ENCODE measurements at regions not wholly inside any gene's neighbourhood (a gene's known extent, or its start where the extent isn't known, plus 50 kb on each side); places are given as distances from the start of the nearest gene placed in this dataset.

GRCh38 chr13:62046512-62046911 lies 630.9 kb upstream of the PCDH20 start:
- TF ChIP-seq POLR2A (IDR thresholded peaks at IDR 0.05; ENCODE audit: low read depth, low read length), result no peak
- DNase-seq (ENCODE audit: insufficient read length, low spot score) (no peak), FAIRE-seq (no peak)

- DNase-seq (ENCODE audit: insufficient read length, low spot score) (no peak), FAIRE-seq (no peak)
- TF ChIP-seq POLR2A (IDR thresholded peaks at IDR 0.05; ENCODE audit: low read depth, low read length), result no peak
Observed at GRCh38 chr13:62043600-62043999, 628.0 kb upstream of the PCDH20 start.

- no peak for TF ChIP-seq POLR2A (IDR thresholded peaks at IDR 0.05; ENCODE audit: low read depth, low read length)
- FAIRE-seq, result no peak
- DNase-seq (ENCODE audit: insufficient read length, low spot score), result no peak
Observed at GRCh38 chr13:62040806-62041205, 625.2 kb upstream of the PCDH20 start.

GRCh38 chr13:62040078-62040477 lies 624.4 kb upstream of the PCDH20 start:
- no peak for TF ChIP-seq POLR2A (IDR thresholded peaks at IDR 0.05; ENCODE audit: low read depth, low read length)
- FAIRE-seq (no peak), DNase-seq (ENCODE audit: insufficient read length, low spot score) (no peak)

- FAIRE-seq (no peak), DNase-seq (ENCODE audit: insufficient read length, low spot score) (no peak)
Observed at GRCh38 chr13:62038214-62038613, 622.6 kb upstream of the PCDH20 start.

GRCh38 chr13:62035981-62036380 lies 620.3 kb upstream of the PCDH20 start:
- DNase-seq (ENCODE audit: insufficient read length, low spot score) (no peak), FAIRE-seq (no peak)
- TF ChIP-seq POLR2A (IDR thresholded peaks at IDR 0.05; ENCODE audit: low read depth, low read length), result no peak

More at GRCh38 chr13:62038214-62038613, 622.6 kb upstream of the PCDH20 start:
- no peak for TF ChIP-seq POLR2A (IDR thresholded peaks at IDR 0.05; ENCODE audit: low read depth, low read length)

GRCh38 chr13:62033934-62034333 lies 618.3 kb upstream of the PCDH20 start:
- FAIRE-seq (no peak), DNase-seq (ENCODE audit: insufficient read length, low spot score) (no peak)
- no peak for TF ChIP-seq POLR2A (IDR thresholded peaks at IDR 0.05; ENCODE audit: low read depth, low read length)

GRCh38 chr13:62022369-62022768 lies 606.7 kb upstream of the PCDH20 start:
- no peak for DNase-seq (ENCODE audit: insufficient read length, low spot score)

GRCh38 chr13:62019858-62020257 lies 604.2 kb upstream of the PCDH20 start:
- DNase-seq (ENCODE audit: insufficient read length, low spot score), result no peak
- no peak for FAIRE-seq
- TF ChIP-seq POLR2A (IDR thresholded peaks at IDR 0.05; ENCODE audit: low read depth, low read length), result no peak

More at GRCh38 chr13:62022369-62022768, 606.7 kb upstream of the PCDH20 start:
- no peak for FAIRE-seq
- no peak for TF ChIP-seq POLR2A (IDR thresholded peaks at IDR 0.05; ENCODE audit: low read depth, low read length)

- no peak for FAIRE-seq
- TF ChIP-seq POLR2A (IDR thresholded peaks at IDR 0.05; ENCODE audit: low read depth, low read length), result no peak
- DNase-seq (ENCODE audit: insufficient read length, low spot score), result no peak
Observed at GRCh38 chr13:62014299-62014698, 598.6 kb upstream of the PCDH20 start.

- DNase-seq (ENCODE audit: insufficient read length, low spot score) (no peak), FAIRE-seq (no peak)
- TF ChIP-seq POLR2A (IDR thresholded peaks at IDR 0.05; ENCODE audit: low read depth, low read length), result no peak
Observed at GRCh38 chr13:62003452-62003851, 587.8 kb upstream of the PCDH20 start.

GRCh38 chr13:61994174-61994573 lies 578.5 kb upstream of the PCDH20 start:
- TF ChIP-seq POLR2A (IDR thresholded peaks at IDR 0.05; ENCODE audit: low read depth, low read length), result no peak
- FAIRE-seq, result no peak
- DNase-seq (ENCODE audit: insufficient read length, low spot score), result no peak

GRCh38 chr13:61989978-61990377 lies 574.3 kb upstream of the PCDH20 start:
- FAIRE-seq (no peak), DNase-seq (ENCODE audit: insufficient read length, low spot score) (no peak)

GRCh38 chr13:61988810-61989209 lies 573.2 kb upstream of the PCDH20 start:
- DNase-seq (ENCODE audit: insufficient read length, low spot score) (no peak), FAIRE-seq (no peak)
- TF ChIP-seq POLR2A (IDR thresholded peaks at IDR 0.05; ENCODE audit: low read depth, low read length), result no peak

More at GRCh38 chr13:61989978-61990377, 574.3 kb upstream of the PCDH20 start:
- no peak for TF ChIP-seq POLR2A (IDR thresholded peaks at IDR 0.05; ENCODE audit: low read depth, low read length)

GRCh38 chr13:61975001-61975400 lies 559.4 kb upstream of the PCDH20 start:
- no peak for TF ChIP-seq POLR2A (IDR thresholded peaks at IDR 0.05; ENCODE audit: low read depth, low read length)
- FAIRE-seq, result no peak
- DNase-seq (ENCODE audit: insufficient read length, low spot score), result no peak

GRCh38 chr13:61965756-61966155 lies 550.1 kb upstream of the PCDH20 start:
- FAIRE-seq (no peak), DNase-seq (ENCODE audit: insufficient read length, low spot score) (no peak)
- TF ChIP-seq POLR2A (IDR thresholded peaks at IDR 0.05; ENCODE audit: low read depth, low read length), result no peak

Data from H54 (cell line).